NOMO-1 treated with DMSO at 0.1 percent for 48 hours (cell line): ENCODE measurements at regions not wholly inside any gene's neighbourhood (a gene's known extent, or its start where the extent isn't known, plus 50 kb on each side); places are given as distances from the start of the nearest gene placed in this dataset.

Source experiments
- DNase-seq: peaks from one replicate; lab custom pipeline; 2025; ENCODE audit not compliant: unreplicated experiment; lab: John Stamatoyannopoulos, UW

GRCh38 chr15:79373113-79373512 is 59.0 kb upstream of the MINAR1 start:
- DNase-seq, result no peak

GRCh38 chr15:79373728-79374127 is 58.4 kb upstream of the MINAR1 start:
- DNase-seq, result no peak

DNA sequence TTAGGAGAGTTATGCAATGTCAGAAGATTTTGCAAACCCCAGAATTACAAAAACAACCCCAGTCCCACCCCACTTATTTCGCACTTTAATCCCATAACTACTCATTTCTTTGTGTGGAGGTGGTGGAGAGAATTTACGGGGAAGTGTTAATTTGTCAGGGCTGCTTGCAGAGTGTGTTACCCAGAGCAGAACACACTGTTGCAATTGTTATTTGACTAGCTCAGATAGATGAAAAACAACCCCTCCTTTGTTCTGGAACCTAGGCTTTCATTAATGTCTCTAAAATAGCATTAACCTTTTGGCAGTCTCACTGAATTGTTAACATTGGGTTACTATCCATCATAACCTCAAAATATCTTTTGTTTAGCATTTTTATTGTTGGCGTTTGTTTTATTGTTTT is 55.8 kb upstream of the MINAR1 start:
- no peak for DNase-seq

- no peak for DNase-seq
These were observed 53.6 kb upstream of the MINAR1 start for GRCh38 chr15:79378394-79379109.

DNA sequence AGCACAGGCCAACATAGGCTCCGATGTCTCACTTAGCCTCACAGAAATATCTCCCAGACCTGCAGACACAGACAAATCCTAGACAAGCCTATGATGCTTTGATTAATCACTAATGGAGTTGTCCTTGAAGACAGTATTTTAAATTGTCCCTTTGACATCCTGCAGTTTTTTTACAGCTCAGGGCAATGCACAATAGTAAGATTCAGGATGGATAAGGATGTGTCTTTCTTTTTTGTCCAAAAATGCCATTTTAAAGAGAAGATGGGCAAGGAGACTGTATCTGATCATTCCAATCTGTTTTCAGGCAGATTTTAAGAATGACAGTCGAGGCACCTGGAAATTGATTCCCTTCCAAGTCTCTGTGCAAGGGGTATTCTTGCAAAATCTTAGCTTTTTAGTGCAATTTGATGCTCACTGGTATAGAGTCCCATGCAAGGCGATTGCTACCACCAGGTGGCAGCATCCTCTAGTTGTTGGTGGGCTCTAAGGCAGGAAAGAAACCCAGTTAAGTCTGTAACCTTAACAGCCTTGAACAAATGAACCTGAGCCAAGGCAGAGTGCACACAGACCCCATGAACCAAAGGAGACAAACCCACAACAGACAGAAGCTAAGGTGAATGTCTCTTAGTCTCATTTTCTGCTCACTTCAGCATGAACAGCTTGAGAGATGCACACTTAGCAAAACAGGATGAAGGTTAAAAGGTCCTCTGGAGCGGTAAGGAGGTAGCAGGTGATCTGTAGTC is 51.2 kb upstream of the MINAR1 start:
- DNase-seq, result peak; percentile 69

DNA sequence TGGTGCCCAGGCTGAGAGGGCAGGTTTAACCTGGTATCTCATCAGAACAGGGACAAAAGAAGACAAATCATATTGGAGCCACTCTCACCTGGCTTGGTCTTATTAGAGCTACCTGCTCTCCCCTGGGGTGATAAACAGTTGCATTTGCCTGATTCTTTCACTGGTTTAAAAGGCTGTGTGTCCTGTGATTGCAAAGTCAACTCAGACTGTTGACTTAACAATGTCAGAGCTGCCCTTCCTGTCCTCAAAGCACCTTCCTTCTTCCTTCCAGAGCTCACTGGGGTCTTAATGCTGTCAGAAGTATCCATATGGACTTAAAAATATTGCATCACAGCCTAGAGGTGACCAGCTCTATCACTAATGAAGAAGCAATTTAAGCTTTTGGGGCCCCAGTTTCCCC is 50.5 kb upstream of the MINAR1 start:
- no peak for DNase-seq
